ENCODE measurements at regions not wholly inside any gene's neighbourhood (a gene's known extent, or its start where the extent isn't known, plus 50 kb on each side); places are given as distances from the start of the nearest gene placed in this dataset.
"Not testable (repeated sequence)": the region's sequence is repeated elsewhere in the genome, so short reads cannot be mapped to it uniquely, and the experiment has no call there.

DNA sequence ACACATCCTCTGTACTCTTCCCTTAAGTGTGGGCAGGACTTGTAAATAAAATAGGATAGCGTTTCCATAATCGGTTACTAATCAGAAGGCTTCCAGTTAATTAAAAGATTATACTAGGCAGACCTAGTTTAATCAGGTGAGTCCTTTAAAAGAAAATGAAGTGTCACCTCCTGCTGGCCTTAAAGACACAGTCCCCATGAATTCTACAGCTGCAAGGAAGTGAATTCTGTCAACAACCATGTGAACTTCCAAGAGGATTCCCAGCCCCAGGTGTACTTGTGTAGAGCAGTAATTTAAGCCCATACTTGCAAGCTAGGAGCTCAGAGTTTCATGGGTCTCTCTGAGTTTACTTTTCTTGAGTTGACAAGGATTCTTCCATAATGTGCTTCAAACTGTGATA, 918.3 kb downstream of the DTWD2 start:
- no peak overlapping the region for H3K4me3 ChIP-seq (ENCODE audit: control insufficient read depth, low read depth, low read length)
- no peak for DNase-seq (ENCODE audit: low read depth)
- TF ChIP-seq, protein P1, sequence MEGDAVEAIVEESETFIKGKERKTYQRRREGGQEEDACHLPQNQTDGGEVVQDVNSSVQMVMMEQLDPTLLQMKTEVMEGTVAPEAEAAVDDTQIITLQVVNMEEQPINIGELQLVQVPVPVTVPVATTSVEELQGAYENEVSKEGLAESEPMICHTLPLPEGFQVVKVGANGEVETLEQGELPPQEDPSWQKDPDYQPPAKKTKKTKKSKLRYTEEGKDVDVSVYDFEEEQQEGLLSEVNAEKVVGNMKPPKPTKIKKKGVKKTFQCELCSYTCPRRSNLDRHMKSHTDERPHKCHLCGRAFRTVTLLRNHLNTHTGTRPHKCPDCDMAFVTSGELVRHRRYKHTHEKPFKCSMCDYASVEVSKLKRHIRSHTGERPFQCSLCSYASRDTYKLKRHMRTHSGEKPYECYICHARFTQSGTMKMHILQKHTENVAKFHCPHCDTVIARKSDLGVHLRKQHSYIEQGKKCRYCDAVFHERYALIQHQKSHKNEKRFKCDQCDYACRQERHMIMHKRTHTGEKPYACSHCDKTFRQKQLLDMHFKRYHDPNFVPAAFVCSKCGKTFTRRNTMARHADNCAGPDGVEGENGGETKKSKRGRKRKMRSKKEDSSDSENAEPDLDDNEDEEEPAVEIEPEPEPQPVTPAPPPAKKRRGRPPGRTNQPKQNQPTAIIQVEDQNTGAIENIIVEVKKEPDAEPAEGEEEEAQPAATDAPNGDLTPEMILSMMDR (IDR thresholded peaks at IDR 0.05; ENCODE audit: control insufficient read depth, insufficient read depth, low read depth, low read length, missing control alignments): no peak

DNA sequence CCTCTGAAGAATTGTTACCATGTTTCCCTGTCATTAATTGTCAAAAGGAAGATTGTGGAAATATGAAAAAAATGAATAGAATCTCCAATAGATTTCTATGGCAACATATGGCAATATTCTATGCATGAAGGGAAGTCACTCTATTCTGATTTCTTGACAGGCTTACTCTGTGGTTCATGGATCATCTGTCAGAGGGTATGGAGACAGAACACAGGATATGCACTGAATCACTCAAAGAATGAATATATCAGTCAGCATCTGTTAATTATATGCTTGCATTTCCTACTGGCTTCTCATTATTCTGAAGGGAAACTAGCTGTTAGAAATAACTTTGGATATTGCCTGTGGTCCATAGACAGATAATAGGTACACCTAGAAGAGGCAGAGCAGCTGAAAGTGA, 918.9 kb downstream of the DTWD2 start:
- H3K4me3 ChIP-seq (ENCODE audit: control insufficient read depth, low read depth, low read length): no peak overlapping the region
- TF ChIP-seq, protein P1 (IDR thresholded peaks at IDR 0.05; ENCODE audit: control insufficient read depth, insufficient read depth, low read depth, low read length, missing control alignments): no peak
- DNase-seq (ENCODE audit: low read depth): no peak

DNA sequence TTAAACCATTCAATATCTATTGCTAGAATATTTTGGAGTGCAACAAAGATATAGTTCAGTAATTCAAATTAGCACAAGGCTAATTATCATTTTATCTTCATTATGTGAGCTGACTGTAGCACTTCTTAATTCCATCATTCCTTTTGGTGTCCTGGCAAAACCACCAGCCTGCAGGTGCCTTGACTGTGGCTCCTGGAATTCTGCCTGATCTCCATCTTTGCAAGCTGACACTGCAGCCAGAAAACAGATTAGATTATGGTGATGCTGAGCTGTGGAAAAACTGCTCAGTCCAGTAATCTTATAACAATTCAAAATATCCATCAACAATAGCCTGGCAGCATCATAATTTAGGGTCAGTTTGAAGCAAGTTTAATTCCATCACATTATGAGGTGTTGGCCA, 919.5 kb downstream of the DTWD2 start:
- TF ChIP-seq, protein P1 (IDR thresholded peaks at IDR 0.05; ENCODE audit: control insufficient read depth, insufficient read depth, low read depth, low read length, missing control alignments): no peak
- no peak for DNase-seq (ENCODE audit: low read depth)
- H3K4me3 ChIP-seq (ENCODE audit: control insufficient read depth, low read depth, low read length): no peak overlapping the region

DNA sequence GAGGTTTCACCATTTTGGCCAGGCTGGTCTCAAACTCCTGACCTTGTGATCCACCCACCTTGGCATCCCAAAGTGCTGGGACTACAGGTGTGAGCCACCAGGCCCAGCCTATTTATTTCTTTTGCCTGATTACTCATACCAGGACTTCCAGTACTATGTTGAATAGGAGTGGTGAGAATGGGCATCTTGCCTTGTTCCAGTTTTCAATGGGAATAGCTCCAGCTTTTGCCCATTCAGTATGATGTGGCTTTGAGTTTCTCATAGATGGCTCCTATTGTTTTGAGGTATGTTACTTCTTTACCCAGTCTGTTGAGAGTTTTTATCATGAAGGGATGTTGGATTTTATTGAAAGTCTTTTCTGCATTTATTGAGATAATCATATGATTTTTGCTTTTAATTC, 924.5 kb downstream of the DTWD2 start:
- H3K4me3 ChIP-seq (ENCODE audit: control insufficient read depth, low read depth, low read length): not testable (repeated sequence)

DNA sequence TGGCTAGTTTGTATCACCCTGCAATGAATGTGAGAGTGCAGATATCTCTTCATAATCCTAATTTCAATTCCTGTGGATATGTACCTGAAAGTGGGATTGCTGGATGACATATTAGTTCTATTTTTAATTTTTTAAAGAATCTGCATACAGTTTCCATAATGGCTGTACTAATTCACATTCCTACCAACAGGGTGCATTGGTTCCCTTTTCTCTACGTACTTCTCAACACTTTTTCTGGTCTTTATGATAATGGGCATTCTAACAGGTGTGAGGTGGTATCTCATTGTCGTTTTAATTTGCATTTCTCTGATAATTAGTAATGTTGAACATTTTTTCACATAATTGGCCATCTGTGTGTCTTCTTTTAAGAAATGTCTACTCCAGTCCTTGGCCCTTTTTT, 927.5 kb downstream of the DTWD2 start:
- TF ChIP-seq, protein P1 (IDR thresholded peaks at IDR 0.05; ENCODE audit: control insufficient read depth, insufficient read depth, low read depth, low read length, missing control alignments): peak; percentile 14
- H3K4me3 ChIP-seq (ENCODE audit: control insufficient read depth, low read depth, low read length): no peak overlapping the region
- DNase-seq (ENCODE audit: low read depth): no peak

More for the DNA sequence above, 924.5 kb downstream of the DTWD2 start:
- not testable (repeated sequence) for DNase-seq (ENCODE audit: low read depth)

DNA sequence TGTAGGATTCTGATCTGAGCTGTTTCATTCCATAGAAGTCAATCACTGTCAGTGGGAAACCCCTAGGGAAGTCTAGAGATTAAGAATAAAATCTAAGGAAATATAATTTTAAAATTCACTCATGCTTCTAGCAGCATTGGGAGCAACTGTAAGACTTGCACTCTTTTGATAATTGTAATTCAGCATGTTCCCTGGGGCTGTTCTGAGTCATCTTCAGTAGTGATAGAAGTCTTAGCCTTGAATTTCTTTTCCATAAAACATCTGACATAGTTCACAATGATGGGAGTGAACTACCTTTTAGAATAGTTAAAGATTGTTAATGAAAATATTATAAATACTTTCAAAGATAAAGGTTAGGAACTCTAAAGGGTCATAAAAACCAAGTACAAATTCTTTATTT, 935.8 kb downstream of the DTWD2 start:
- TF ChIP-seq, protein P1 (IDR thresholded peaks at IDR 0.05; ENCODE audit: control insufficient read depth, insufficient read depth, low read depth, low read length, missing control alignments): no peak
- no peak for DNase-seq (ENCODE audit: low read depth)
- no peak overlapping the region for H3K4me3 ChIP-seq (ENCODE audit: control insufficient read depth, low read depth, low read length)

DNA sequence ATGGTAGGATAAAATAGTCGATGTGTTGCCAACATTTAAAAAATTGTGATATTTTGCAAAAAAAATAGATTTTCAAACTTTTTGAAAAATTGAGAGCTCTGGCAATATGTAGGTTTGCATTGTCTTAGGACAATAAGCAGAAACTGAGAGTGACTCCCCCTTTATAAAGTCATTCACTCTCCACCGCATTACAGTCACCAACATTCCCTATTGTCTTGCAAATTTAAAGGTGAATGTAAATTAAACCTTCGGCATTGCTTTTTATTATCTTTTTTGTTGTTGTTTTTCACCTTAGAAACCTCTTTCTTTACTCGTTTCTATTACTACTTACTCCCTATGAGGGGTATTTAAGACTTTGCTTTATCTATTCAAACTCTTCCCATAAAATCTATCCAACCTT, 944.2 kb downstream of the DTWD2 start:
- DNase-seq (ENCODE audit: low read depth): no peak
- no peak overlapping the region for H3K4me3 ChIP-seq (ENCODE audit: control insufficient read depth, low read depth, low read length)
- TF ChIP-seq, protein P1 (IDR thresholded peaks at IDR 0.05; ENCODE audit: control insufficient read depth, insufficient read depth, low read depth, low read length, missing control alignments): no peak
